ENCODE measurements at regions not wholly inside any gene's neighbourhood (a gene's known extent, or its start where the extent isn't known, plus 50 kb on each side); places are given as distances from the start of the nearest gene placed in this dataset.
"Not testable (repeated sequence)": the region's sequence is repeated elsewhere in the genome, so short reads cannot be mapped to it uniquely, and the experiment has no call there.

- not testable (repeated sequence) for DNase-seq (ENCODE audit: low read depth)
Measured at GRCh38 chr7:14967376-14967775, 64.8 kb upstream of the DGKB start.

GRCh38 chr7:14962778-14963177 is 60.2 kb upstream of the DGKB start:
- DNase-seq (ENCODE audit: low read depth): no peak

- no peak for DNase-seq (ENCODE audit: low read depth)
Measured at GRCh38 chr7:14960721-14961120, 58.2 kb upstream of the DGKB start.

GRCh38 chr7:14959339-14959738 is 56.8 kb upstream of the DGKB start:
- no peak for DNase-seq (ENCODE audit: low read depth)

- no peak for DNase-seq (ENCODE audit: low read depth)
Measured at GRCh38 chr7:14954035-14954434, 51.5 kb upstream of the DGKB start.

All from non-pigmented ciliary epithelial cell (primary cell).